ENCODE measurements at regions not wholly inside any gene's neighbourhood (a gene's known extent, or its start where the extent isn't known, plus 50 kb on each side); places are given as distances from the start of the nearest gene placed in this dataset.
"Not testable (repeated sequence)": the region's sequence is repeated elsewhere in the genome, so short reads cannot be mapped to it uniquely, and the experiment has no call there.

- not testable (repeated sequence) for TF ChIP-seq CTCF, POLR2A (IDR thresholded peaks at IDR 0.05)
Observed at GRCh38 chr16:29235836-29236370, 170.6 kb downstream of the NPIPB11 start.
